ENCODE measurements at regions not wholly inside any gene's neighbourhood (a gene's known extent, or its start where the extent isn't known, plus 50 kb on each side); places are given as distances from the start of the nearest gene placed in this dataset.

DNA sequence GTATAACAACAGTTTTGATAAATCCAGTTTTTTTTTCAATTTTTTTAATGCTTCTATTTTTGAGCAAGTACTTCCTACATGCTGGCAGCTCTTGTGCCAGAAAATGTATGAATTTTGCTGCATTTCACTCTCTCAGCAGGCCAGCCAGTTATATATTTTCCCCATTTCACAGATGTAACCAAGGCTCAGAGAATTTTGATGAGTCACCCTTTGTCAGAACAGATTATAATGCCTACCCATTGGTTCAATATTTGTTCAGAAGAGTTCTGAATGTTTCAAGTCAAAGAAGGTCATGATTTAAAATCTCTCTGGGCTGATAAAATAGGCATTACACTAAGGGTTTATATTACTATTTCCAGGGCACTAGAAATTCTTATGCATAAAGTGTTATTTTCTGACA, 452.2 kb downstream of the RWDD3 start:
- Histone ChIP-seq H3K36me3 (ENCODE audit: insufficient read depth, low read depth, low read length) (no peaks in the 10 kb centered on the region), H3K4me3 (ENCODE audit: low read length) (no peak overlapping the region), H3K9ac (ENCODE audit: low read depth, low read length) (no peak overlapping the region), H3K9me3 (ENCODE audit: insufficient read depth, low read depth, low read length) (no peaks in the 10 kb centered on the region), H3K27ac (ENCODE audit: low read length) (no peak overlapping the region), H3K27me3 (ENCODE audit: insufficient read depth, low read length) (no peaks in the 10 kb centered on the region), H3K4me1 (ENCODE audit: insufficient read depth, low read length) (no peaks in the 10 kb centered on the region; the same call in 1 of the 2 replicates)

DNA sequence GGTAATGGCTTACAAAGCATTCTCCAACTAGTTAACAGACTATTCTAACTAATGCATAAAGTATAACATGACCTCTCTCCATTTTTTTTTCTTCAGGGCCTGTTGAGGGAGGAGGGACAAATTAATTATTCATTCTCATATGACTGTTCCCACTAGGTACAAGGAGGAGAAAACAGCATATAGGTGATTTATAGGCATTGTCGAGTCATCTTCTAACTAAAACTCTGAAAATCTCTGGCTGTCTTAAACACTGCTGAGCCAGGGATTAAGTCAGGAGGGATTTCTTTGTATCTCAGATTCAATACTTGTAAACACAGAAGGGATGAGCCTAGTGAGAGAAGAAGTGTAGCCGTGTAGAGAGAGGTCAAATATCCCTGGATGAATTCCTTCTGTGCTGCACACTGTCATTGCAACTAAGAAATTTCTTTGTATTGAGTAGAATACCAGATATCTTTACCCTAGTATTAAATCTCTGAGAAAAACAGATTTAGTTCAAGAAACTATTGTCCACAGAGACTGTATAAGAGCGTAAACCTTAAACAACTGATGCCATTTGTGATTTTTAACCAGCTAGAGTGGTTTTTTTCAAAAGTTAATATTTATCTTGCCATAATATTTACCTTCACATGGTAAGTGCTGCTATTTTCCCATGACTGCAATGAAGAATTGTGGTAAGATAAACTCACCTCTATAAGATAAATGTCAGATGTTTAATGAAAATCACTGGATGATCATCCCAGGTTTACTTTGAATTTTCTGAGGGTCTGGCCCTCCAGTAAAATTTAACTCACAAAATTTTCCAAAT, 465.3 kb downstream of the RWDD3 start:
- Histone ChIP-seq H3K27ac (ENCODE audit: low read length) (no peak overlapping the region), H3K36me3 (ENCODE audit: insufficient read depth, low read depth, low read length) (no peaks in the 10 kb centered on the region), H3K27me3 (ENCODE audit: insufficient read depth, low read length) (no peaks in the 10 kb centered on the region), H3K4me1 (ENCODE audit: insufficient read depth, low read length) (no peaks in the 10 kb centered on the region), H3K9me3 (ENCODE audit: insufficient read depth, low read depth, low read length) (0 out of 2 replicates have a peak, but pooled peaks cover 3% of the 10 kb centered on the region), H3K9ac (ENCODE audit: low read depth, low read length) (no peak overlapping the region), H3K4me3 (ENCODE audit: low read length) (no peak overlapping the region)

DNA sequence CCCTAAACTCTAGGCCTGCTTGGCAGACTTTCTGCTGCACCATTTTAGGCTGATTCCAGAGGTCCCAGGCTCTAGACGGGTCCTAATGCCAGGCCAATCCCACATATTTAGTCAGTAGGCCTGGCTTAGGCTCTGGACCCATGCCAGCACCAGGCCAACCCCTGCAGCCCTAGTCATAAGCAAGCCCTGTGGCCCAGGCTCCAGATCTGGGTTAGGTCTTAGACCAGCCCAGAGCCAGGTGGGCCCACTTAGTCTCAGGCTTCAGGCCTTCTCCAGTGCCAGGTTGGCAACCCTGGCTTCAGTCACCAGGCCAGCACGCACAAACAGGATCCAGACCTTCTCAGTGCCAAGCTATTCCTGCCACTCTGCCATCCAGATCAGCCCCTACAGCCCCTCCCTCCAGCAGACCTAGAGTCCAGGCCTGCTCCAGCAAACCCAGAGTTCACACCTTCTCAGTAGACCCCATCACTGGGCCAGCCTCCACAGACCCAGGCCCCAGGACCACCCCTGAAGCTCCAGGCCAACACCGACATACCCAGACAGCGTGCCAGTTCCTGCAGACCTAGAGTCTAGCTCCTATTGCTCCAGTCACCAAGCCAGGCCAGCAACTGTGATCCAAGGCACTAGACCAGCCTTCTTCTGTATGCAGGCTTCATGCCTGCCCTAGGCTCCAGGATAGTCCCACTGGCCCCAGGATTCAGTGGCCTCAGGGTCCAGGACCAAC, 467.6 kb downstream of the RWDD3 start:
- H3K9ac ChIP-seq (ENCODE audit: low read depth, low read length): no peak overlapping the region

DNA sequence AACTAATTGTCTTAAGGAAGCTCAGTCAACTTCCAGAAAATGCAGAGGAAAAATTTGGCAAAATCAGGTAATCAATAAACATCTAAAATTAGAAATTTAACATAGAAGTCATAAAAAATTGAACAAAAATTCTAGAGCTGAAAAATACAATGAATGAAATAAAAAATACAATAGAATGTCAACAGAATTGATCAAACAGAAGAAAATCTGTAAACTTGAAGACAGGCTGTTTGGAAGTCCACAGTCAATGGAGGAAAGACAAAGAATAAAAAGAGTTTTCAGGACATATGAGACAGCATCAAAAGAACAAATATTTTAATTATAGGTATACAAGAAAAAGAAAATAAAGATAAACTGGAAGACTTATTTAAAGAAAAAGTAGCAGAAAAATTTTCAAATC, 469.0 kb downstream of the RWDD3 start:
- no peak overlapping the region for H3K9ac ChIP-seq (ENCODE audit: low read depth, low read length)
- no peaks in the 10 kb centered on the region for H3K36me3 ChIP-seq (ENCODE audit: insufficient read depth, low read depth, low read length)
- H3K27me3 ChIP-seq (ENCODE audit: insufficient read depth, low read length): no peaks in the 10 kb centered on the region
- no peak overlapping the region for H3K4me3 ChIP-seq (ENCODE audit: low read length)
- H3K9me3 ChIP-seq (ENCODE audit: insufficient read depth, low read depth, low read length): peaks cover 7% of the 10 kb centered on the region
- no peak overlapping the region for H3K27ac ChIP-seq (ENCODE audit: low read length)
- no peaks in the 10 kb centered on the region for H3K4me1 ChIP-seq (ENCODE audit: insufficient read depth, low read length)

More for the DNA sequence above, 467.6 kb downstream of the RWDD3 start:
- Histone ChIP-seq H3K4me1 (ENCODE audit: insufficient read depth, low read length) (no peaks in the 10 kb centered on the region), H3K4me3 (ENCODE audit: low read length) (no peak overlapping the region), H3K27ac (ENCODE audit: low read length) (no peak overlapping the region), H3K36me3 (ENCODE audit: insufficient read depth, low read depth, low read length) (no peaks in the 10 kb centered on the region), H3K27me3 (ENCODE audit: insufficient read depth, low read length) (no peaks in the 10 kb centered on the region), H3K9me3 (ENCODE audit: insufficient read depth, low read depth, low read length) (peaks cover 7% of the 10 kb centered on the region)

DNA sequence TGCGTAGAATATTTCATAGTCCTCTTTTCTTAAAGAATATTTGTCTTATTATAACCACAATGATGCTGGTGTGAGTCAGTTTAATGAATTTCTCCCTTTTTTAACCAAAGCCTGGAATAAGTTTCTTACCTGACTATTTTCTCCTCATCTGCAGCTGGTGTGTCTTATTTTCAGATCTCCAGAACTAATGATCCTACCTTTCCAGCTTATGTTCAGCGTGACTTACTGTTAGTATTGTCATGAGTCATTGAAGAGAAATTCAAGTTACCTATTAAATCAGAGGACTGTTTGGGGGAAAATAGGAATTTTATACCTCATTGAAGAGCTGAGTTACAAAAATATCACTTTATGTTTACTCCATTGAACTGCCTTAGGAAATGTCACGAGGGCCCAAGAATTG, 482.1 kb downstream of the RWDD3 start:
- H3K4me1 ChIP-seq (ENCODE audit: insufficient read depth, low read length): no peaks in the 10 kb centered on the region
- no peaks in the 10 kb centered on the region for H3K27me3 ChIP-seq (ENCODE audit: insufficient read depth, low read length)
- no peak overlapping the region for H3K27ac ChIP-seq (ENCODE audit: low read length)
- no peak overlapping the region for H3K4me3 ChIP-seq (ENCODE audit: low read length)
- no peaks in the 10 kb centered on the region for H3K9me3 ChIP-seq (ENCODE audit: insufficient read depth, low read depth, low read length)
- no peaks in the 10 kb centered on the region for H3K36me3 ChIP-seq (ENCODE audit: insufficient read depth, low read depth, low read length)
- no peak overlapping the region for H3K9ac ChIP-seq (ENCODE audit: low read depth, low read length)

DNA sequence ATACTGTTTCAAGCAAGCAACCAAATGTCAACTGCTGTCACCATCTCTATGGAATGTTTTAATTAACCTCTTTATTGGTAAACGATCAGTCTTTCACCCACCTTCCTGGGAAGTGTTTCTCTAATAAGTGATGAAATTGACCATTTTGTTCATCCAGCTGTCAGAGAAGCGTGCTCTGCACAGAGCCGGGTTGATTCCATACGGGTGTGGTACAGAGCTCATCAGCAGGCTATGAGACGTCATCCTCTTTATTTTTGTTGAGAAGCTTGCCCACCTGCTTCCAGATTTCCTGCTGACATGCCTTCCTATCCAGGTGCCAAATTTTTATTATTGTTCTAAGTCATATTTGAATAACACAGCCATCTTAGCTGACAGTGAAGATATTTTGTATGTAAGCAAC, 482.5 kb downstream of the RWDD3 start:
- Histone ChIP-seq H3K9me3 (ENCODE audit: insufficient read depth, low read depth, low read length) (no peaks in the 10 kb centered on the region), H3K9ac (ENCODE audit: low read depth, low read length) (no peak overlapping the region), H3K27me3 (ENCODE audit: insufficient read depth, low read length) (no peaks in the 10 kb centered on the region), H3K4me3 (ENCODE audit: low read length) (no peak overlapping the region), H3K36me3 (ENCODE audit: insufficient read depth, low read depth, low read length) (no peaks in the 10 kb centered on the region), H3K27ac (ENCODE audit: low read length) (no peak overlapping the region), H3K4me1 (ENCODE audit: insufficient read depth, low read length) (no peaks in the 10 kb centered on the region)

DNA sequence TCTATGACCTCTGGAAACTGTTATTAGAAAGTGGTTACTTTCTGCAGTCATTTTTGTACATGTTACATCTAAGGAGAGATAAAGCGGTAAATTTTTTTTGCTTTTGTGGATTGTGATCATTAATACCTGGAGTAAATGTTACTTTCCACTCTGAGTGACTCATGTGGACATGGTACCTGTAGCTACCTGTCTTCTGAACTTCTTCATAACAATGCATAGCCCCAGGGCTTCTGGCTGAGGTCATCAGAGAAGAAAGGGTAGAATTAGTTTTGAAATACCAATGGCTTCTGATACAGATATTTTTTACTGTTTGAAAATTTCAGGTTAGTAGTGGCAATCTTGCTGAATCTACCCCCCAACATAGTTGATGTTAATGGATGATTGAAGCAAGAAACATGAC, 489.3 kb downstream of the RWDD3 start:
- Histone ChIP-seq H3K27me3 (ENCODE audit: insufficient read depth, low read length) (no peaks in the 10 kb centered on the region), H3K4me1 (ENCODE audit: insufficient read depth, low read length) (0 out of 2 replicates have a peak, but pooled peaks cover 4% of the 10 kb centered on the region), H3K27ac (ENCODE audit: low read length) (no peak overlapping the region), H3K4me3 (ENCODE audit: low read length) (no peak overlapping the region), H3K36me3 (ENCODE audit: insufficient read depth, low read depth, low read length) (no peaks in the 10 kb centered on the region), H3K9ac (ENCODE audit: low read depth, low read length) (no peak overlapping the region), H3K9me3 (ENCODE audit: insufficient read depth, low read depth, low read length) (no peaks in the 10 kb centered on the region)

DNA sequence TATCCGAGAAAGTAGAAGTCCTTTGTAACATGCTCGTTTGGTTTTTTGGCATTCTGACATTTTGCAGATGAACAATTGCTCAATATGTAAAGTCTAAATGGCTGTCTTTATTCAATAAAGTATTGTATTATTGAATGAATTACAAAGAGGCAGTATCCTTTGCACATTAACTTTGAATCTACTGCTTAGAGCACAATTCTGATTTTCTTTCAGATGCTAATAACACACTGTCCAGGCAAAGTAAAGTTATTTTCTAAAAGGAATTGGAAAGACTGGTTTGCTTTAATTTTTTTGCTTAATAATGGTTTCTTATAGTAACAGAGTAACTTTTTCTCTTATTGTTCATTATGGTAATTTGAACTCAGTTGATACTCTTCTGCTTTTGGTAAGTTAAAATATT, 494.8 kb downstream of the RWDD3 start:
- Histone ChIP-seq H3K27me3 (ENCODE audit: insufficient read depth, low read length) (no peaks in the 10 kb centered on the region), H3K36me3 (ENCODE audit: insufficient read depth, low read depth, low read length) (no peaks in the 10 kb centered on the region), H3K9me3 (ENCODE audit: insufficient read depth, low read depth, low read length) (no peaks in the 10 kb centered on the region), H3K4me3 (ENCODE audit: low read length) (no peak overlapping the region), H3K9ac (ENCODE audit: low read depth, low read length) (no peak overlapping the region), H3K27ac (ENCODE audit: low read length) (no peak overlapping the region), H3K4me1 (ENCODE audit: insufficient read depth, low read length) (no peaks in the 10 kb centered on the region)

DNA sequence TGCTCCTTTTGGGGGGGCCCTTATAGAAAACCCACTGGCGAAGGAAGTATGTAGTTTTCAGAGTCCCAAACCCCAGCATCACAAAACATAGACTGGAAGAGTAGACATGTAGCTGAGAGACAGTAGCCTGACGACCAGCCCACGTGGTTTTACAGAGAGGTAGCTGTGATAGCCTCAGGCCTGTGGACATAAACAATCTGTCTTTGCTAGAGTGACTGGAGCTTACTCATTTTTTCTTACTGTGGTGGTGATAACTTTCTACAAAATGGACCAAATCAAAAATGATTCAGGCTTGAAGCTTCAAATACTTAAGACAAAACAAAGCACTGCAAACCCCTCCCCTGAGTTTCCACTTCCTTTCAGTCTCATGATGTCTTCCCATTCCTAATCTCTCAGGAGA, 497.0 kb downstream of the RWDD3 start:
- H3K27ac ChIP-seq (ENCODE audit: low read length): no peak overlapping the region
- H3K9me3 ChIP-seq (ENCODE audit: insufficient read depth, low read depth, low read length): no peaks in the 10 kb centered on the region
- no peak overlapping the region for H3K4me3 ChIP-seq (ENCODE audit: low read length)
- H3K36me3 ChIP-seq (ENCODE audit: insufficient read depth, low read depth, low read length): no peaks in the 10 kb centered on the region
- no peak overlapping the region for H3K9ac ChIP-seq (ENCODE audit: low read depth, low read length)
- H3K27me3 ChIP-seq (ENCODE audit: insufficient read depth, low read length): no peaks in the 10 kb centered on the region
- no peaks in the 10 kb centered on the region for H3K4me1 ChIP-seq (ENCODE audit: insufficient read depth, low read length)

DNA sequence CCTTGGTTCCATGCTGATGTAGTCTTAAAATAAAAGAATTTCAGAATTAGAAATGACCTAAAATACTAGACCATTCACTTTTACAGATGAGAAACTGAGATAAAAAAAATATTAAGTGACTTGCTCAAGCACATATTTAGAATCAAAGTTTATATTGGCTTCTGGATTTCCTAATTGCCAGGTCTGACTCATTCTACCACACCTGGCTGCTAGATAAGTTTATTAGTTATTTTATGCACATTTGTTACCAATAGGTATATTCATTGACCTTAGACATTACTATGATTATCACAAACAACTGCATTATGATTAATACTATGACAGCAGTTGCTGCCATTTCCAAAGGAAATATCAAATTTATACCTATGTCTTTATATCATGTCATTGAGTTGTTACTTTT, 497.5 kb downstream of the RWDD3 start:
- no peak overlapping the region for H3K27ac ChIP-seq (ENCODE audit: low read length)

DNA sequence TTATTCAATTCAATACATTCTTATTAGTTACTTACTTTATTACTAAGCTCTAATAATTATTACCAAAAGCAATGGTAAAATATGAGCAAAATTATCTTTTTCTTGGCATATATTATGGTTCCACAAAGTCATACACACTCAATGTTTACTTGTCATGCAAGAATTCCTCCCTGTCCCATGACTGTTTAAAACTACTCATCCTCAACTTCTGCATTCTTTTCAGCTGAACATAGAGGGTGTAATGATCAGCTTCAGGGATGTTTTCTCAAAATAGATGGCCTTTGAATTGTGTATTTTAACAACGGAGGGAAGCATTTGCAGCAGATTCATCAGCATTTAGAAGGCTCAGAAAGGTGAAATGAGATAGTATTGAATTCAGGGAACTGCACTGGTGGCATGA, 499.0 kb downstream of the RWDD3 start:
- H3K27me3 ChIP-seq (ENCODE audit: insufficient read depth, low read length): no peaks in the 10 kb centered on the region
- no peaks in the 10 kb centered on the region for H3K36me3 ChIP-seq (ENCODE audit: insufficient read depth, low read depth, low read length)
- H3K9me3 ChIP-seq (ENCODE audit: insufficient read depth, low read depth, low read length): no peaks in the 10 kb centered on the region
- no peaks in the 10 kb centered on the region for H3K4me1 ChIP-seq (ENCODE audit: insufficient read depth, low read length)
- no peak overlapping the region for H3K4me3 ChIP-seq (ENCODE audit: low read length)
- H3K9ac ChIP-seq (ENCODE audit: low read depth, low read length): no peak overlapping the region
- H3K27ac ChIP-seq (ENCODE audit: low read length): no peak overlapping the region

More for the DNA sequence above, 497.5 kb downstream of the RWDD3 start:
- no peak overlapping the region for H3K4me3 ChIP-seq (ENCODE audit: low read length)
- no peak overlapping the region for H3K9ac ChIP-seq (ENCODE audit: low read depth, low read length)
- H3K9me3 ChIP-seq (ENCODE audit: insufficient read depth, low read depth, low read length): no peaks in the 10 kb centered on the region
- no peaks in the 10 kb centered on the region for H3K4me1 ChIP-seq (ENCODE audit: insufficient read depth, low read length)
- H3K36me3 ChIP-seq (ENCODE audit: insufficient read depth, low read depth, low read length): no peaks in the 10 kb centered on the region
- H3K27me3 ChIP-seq (ENCODE audit: insufficient read depth, low read length): no peaks in the 10 kb centered on the region

DNA sequence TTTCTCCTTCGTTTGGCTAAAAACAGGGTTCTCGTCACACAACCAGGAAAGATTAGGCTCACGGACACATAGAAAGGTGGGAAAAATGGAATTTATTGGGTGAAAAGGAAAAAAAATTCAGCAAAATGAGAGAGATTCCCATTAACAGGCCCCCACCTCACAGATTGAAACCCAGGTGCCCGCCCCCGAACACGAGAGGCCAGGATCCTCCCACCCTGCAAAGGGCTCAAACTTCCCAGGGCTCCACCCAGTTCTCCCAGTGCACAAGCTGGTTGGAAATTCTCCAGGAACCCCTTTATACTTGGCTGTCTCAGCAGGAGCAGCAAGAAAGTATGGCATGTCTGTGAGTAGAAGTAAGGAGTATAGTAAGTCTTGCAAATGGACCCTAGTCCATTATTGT, 499.7 kb downstream of the RWDD3 start:
- no peak overlapping the region for H3K4me3 ChIP-seq (ENCODE audit: low read length)
- no peaks in the 10 kb centered on the region for H3K4me1 ChIP-seq (ENCODE audit: insufficient read depth, low read length)
- no peaks in the 10 kb centered on the region for H3K36me3 ChIP-seq (ENCODE audit: insufficient read depth, low read depth, low read length)
- H3K9me3 ChIP-seq (ENCODE audit: insufficient read depth, low read depth, low read length): no peaks in the 10 kb centered on the region
- no peak overlapping the region for H3K27ac ChIP-seq (ENCODE audit: low read length)
- no peak overlapping the region for H3K9ac ChIP-seq (ENCODE audit: low read depth, low read length)
- no peaks in the 10 kb centered on the region for H3K27me3 ChIP-seq (ENCODE audit: insufficient read depth, low read length)
